Activated CD4-positive, alpha-beta T cell treated with anti-CD3 and anti-CD28 coated beads, Interleukin-2, amount 50 U/mL, for 1 hour (primary cell): ENCODE measurements at regions not wholly inside any gene's neighbourhood (a gene's known extent, or its start where the extent isn't known, plus 50 kb on each side); places are given as distances from the start of the nearest gene placed in this dataset.

Source experiments
- DNase-seq: peaks from one replicate; pipeline ENCODE4 v3.0.0-alpha.2; 2020

DNA sequence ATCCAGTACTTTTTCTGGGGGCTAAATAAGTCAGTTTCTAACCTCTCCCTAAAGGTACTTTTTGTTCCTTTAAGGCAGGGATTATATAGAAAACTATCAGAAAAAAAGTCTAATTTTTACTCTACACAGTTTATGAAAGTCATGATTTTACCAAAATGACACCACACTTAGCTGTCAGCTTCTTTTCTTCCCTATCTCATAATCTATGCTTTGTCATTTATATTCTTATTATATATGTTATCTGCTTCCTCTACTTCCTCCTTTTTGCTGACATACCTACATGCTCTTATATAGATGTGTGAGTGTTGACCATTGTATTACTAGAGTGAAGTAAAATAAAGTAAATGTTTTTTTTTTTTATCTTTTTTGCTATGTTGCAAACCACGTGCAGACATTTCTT, 203.9 kb upstream of the CHRM2 start:
- no peak for DNase-seq

DNA sequence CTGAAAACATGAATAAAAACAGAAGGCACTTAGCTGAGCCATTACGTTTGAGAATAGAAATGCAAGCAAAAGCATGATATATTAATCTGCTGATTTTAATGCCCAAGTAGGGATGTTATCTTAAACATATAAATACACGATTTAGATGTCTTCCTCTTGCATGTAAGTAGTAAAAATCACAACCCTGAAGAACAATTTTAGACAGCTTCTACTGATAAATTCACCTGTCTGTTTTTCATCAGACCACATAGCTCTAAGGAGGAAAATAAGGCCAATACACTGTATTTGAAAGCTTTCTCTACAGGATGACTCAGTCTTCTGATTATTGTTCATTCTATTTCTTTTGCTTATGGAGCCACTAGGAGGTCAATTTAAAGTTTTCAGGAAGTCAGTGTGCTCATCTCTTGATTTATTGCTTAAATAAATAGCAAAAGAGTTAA, 210.9 kb upstream of the CHRM2 start:
- no peak for DNase-seq

DNA sequence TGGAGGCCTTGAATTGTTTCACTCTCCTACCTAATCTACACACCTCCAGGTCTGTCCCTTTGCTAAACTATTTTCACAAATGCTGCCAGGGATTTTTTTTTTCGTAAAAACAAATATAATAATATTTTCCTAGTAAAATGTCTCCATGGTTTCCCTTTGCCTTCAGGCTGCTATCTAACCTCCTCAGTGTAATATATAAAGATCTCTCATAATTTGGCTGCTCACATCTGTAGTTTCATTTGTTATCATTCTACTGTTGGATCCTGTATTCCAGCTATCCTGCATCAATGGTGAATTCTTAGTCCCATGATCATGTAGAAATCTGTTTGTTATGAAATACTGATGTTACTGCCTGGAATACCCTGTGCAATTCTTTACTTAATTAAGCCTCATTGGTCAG, 211.9 kb upstream of the CHRM2 start:
- DNase-seq, result no peak

DNA sequence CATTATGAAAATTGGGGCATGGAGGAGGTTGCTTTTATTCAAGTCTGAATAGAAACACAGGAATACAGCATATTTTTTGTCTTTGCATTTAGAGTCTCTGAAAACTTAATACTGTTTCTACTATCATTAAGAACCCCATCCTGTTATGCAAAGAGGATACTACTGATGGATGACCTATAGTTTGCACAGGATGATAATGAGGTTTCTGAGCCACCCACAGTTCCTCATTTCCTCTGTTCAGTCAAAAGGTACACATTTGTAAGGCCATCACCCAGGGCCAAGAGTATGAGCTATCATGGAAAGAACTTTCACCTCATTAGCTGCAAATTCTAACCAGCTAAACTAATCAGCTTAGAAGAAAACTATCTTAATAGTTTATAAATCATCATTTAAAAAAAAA, 213.0 kb upstream of the CHRM2 start:
- no peak for DNase-seq

DNA sequence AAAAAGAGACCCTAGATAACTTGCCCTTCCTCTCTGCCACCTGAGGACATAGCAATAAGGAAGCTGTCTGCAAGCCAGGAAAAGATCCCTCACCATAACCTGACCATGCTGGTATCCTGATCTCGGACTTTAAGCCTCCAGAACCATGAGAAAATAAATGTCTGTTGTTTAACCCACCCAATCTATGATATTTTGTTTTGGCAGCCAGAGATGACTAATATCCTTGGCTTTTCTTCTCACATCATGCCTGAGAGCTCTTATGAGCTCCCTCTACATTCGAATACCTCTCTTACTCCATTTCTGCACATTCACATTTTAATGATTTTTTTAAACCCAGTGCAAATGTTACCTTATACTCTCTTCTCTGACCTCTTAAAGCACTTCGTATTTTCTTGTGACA, 214.0 kb upstream of the CHRM2 start:
- no peak for DNase-seq

DNA sequence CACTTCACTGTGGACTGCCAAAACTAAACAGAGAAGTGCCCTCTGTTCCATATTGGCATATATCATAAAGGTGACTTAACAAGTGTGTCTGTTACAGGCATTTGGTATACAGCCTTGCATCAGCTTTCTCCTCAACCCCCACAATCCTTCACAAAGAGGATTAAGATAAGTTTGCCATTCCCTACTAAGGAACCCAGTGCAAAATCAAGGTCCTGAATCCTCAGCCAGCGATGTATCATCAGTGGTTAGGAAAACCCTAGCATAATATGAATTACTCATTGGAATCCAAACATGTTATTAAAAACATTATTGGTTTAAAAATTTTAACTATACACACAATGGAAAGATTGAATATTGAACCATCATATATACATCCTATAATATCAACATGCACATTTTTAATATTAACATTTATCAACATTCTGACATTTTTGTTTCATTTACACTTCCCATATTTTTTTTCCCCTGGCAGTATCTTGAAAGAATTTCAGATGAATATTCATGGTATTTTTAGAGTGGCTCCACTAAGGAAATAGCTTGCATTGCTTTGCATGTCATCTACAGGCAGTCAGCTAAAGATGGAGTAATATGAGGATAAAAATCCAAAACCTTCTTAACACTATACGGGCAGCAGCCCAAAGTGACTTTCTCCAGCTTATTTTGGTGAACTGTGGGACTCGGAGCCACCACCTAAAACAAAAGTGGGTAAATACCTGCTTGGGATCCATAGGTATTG, 215.6 kb upstream of the CHRM2 start:
- no peak for DNase-seq

DNA sequence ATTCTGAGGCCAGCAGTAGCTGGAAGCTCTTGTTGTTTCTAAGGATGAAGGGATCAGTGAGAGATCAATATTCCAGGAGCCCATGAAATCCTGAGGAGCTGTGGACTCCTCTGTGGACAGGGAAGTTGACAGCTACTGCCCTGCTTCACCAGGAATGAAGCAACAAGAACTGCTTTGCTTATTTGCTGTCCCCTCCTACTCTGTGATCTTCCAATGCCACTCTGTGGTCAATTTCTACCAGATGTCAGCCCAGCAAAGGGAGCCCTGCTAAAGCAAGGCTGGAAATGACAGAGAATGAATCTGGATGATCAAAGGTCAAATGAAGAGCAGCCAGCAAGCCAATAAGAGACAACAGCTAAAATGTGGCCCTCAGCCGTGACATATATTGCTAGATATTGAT, 227.5 kb upstream of the CHRM2 start:
- no peak for DNase-seq

DNA sequence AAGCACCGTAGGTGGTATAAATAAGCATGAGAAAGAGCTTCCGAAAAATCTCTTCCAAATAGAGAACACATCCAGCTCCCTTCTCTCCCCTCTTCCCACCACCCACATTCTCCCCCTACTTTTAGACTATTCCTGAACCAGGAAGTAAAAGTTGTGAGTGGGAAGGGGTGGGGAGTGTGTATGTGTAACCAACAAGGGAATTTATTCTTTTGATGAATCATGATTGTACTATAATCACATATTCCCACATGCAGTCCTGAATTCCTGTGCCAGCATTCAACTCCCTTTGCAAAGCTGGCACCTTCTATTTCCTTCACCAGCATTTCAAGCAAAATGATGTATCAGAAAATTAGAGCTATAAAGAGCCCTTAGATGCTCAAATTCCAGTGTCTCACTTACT, 230.6 kb upstream of the CHRM2 start:
- no peak for DNase-seq

DNA sequence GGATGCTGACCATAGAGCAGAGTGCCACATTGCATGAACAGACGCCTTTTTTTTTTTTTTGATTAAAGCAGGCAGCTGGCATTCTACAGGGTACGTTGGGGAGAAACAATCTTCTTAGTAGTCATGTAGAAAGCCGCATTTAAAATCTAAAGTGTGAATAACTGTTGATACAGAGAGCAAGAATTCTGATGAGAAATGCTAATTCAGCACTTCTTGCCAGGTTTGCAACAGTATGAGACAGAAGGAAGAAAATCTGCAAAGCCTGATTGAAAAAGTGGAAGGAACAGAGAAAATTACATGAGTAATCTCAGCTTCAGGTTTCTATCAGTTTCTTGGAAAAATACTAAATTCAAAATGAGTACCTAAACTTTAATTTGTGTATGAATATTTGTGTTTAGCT, 232.7 kb upstream of the CHRM2 start:
- DNase-seq, result no peak

DNA sequence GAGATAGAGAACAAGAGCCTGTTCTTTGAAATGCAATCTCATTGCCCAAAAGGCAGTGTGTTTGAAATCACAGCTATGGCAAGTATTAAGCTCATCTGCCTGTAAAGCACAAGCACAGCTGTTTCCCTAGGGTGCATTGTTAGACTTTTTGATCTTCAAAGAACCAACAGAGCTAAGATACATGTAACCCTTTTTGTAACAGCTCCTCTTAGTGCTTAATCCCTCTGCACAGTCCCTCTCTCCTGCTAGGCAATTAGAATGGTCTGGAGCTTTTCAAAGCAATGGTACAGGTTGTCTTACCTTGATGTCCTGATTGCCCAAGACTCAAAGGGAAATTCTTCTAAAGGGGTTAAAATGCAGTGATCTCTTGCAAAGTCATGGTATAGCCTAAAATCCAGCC, 249.6 kb upstream of the CHRM2 start:
- no peak for DNase-seq

DNA sequence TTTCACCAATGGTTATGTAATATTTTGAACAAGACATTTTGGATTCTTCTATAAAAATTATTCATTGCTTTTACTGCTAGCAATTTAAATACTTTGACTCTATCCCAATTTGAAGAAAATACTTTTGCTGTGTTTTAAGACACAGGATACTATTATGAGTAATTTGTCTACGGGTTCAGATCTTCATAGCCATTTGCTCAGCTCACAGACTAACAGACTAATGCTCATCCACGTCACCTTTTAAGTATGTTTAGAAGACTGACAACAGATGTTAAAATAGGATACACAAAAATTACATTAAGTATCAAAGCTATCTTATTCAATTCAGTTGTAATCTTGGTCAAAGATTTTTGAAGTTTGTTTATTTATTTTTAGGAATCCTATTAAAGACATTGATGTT, 251.3 kb upstream of the CHRM2 start:
- DNase-seq, result no peak

DNA sequence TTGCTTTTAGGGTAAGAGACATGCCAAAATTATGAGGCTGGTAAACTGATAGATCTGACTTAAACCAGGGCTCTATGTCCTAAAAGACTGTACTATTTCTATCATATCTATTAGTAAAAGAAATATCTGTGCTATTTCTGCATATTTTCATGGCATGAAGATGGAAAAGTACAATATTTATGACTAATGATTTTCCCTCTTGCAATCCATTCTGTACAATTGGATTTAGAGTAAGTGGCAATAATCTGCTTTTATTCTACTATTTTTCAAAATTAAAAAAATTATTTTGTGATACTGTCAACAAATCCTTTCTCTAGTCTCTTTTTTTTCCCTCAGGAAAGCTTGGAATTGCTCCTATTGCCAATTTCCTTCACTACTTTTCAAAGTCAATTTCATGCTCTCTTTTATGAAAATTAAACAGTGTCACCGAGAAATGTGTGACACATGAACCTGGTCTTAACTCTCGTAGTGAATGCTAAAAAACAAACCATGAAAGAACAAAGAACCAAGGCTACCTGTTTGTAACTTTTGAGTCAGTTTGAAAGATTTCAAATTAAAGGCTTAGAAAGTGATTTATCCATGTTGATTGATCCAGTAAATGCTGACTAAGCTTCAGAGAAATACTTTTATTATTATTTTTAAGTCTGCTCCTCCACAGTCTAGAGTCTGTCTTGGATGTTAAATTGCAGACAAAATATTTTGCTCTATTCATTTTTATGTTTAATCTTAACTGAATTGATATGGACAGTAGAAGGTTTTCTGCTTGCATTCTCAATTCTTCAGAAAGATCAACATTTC, 262.7 kb upstream of the CHRM2 start:
- no peak for DNase-seq

DNA sequence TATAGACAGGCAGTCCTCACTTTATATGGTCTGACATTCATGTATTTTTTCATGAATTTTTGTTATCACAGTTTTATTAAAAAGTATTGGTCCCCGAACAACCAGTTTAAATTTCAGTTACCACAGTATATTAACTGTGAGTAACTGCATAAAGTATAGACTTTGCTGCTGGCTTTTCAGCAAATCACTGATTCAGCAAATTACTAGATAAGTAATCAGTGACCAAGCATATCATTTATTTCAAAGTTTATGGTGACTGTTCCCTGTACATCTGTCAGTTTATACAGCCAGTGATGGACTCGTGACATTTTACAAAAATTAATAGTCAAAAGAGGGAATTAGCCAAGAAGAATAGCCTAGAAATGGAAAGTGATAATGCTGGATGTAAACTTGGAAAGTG, 266.7 kb upstream of the CHRM2 start:
- no peak for DNase-seq

DNA sequence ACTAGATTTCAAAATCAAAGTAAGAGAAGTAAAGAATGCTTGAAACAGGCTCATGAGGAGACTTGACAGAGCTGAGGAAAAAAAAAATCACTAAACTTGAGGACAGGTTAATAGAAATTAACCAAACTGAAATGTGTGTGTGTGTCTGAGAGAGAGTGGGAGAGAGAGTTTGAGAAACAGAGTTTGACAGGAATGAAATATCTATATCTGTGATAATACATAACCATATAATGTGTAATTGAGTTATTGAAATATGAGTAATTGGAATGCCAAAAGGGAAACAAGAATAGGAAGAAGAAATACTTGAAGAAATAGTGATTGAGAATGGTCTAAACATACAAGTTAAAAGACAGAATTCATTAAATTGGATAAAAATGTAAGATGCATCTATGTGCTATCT, 268.0 kb upstream of the CHRM2 start:
- DNase-seq, result no peak

DNA sequence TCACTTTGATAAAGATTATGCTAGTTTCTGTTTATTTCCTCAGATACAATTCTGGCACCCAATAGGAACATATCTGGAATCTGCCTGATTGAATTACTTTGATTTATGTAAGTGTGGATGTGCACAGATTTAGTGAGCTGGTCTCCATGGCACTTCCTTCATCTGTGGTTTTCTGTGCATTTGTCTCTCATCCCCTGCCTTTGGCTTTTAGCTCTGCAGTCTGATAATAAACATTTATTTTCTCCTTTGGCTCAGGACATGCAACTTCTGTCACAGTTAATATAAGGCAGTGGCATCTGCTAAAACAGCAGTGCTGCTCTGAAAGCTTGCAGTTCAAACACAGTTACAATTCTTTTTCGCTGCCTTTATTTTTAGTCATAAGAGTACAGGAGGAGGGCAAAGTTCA, 273.7 kb upstream of the CHRM2 start:
- DNase-seq, result no peak

DNA sequence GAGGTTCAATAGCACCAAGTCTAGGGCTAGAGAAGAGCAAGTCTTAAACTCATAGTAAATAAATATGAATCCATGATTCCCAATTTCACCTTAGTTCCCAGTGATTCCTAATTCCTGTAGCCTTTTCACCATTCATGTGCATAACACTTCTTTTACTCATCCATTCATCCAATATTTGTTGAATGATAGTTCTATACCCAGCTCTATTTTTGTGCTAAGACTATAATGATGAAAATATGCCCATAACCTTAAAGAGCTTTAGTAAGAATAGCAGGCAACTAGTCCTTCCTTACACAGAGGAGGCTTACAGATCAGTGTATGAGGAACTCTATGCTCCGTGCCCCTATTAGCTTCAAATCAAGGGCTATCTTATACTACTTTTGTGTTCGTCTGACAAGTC, 280.2 kb upstream of the CHRM2 start:
- DNase-seq, result no peak

DNA sequence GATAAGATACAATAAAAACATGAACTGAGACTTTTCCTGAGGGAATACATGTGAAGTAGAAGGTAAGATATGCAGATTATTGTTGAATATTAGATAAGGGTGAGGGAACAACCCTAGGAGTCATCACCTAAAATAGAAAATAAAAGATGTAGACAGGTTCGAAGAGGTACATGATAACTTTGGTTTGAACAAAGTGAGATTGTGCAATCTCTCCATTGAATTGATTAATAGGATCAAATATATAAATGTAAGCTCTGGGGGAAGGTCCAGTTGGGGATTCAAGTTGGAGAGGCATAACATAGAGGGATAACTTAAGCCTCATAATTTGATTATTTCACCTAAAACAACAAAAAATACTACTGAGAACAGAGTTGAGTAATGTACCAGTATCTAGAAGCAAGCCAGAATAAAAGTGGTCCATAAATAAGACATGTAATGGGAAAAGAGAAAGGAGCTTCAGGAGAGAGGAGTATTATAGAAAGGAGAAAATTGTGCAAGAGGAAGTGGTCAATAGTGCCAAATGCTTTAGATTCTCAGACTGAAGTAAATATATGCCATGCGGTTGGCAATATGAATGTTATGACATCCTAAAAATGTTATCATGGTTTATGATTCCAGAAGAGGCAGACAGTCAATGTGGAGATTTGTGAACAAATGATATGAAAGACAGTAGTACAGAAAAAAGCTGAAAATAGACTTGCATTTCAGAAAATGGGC, 282.3 kb upstream of the CHRM2 start:
- DNase-seq, result no peak

DNA sequence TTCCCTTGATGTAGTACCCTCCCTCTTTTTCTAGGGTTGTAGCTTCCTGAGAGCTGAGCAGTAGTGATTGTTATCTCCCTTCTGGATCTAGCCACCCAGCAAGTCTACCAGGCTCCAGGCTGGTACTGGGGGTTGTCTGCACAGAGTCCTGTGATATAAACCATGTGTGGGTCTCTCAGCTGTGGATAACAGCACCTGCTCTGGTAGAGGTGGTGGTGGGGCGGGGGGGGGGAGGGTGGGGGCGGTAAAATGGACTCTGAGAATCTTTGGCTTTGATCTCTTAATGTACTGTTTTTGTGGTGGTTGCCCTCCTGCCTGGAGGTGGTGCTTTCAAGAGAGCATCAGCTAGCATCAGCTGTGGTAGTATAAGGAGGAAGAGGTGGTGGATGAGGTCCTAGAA, 302.0 kb upstream of the CHRM2 start:
- no peak for DNase-seq

DNA sequence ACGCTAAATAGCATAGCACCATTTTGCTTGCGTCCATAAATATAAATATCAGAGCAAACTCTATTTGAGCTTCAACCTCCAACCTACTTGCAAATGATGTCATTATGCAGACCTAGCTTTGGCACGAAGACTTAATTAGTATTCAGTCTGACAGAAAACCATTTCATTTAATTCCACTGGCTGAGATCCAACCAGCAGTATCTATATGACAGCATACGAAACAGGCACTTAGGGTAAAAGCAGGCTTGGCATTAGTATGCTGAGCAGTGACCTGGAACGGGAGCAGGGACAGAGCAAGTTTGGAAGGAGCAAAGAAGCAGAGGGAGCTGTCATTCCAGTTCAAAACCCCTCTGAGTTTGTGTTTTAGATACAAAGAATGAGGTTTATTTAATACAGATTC, 312.5 kb upstream of the CHRM2 start:
- DNase-seq, result no peak

DNA sequence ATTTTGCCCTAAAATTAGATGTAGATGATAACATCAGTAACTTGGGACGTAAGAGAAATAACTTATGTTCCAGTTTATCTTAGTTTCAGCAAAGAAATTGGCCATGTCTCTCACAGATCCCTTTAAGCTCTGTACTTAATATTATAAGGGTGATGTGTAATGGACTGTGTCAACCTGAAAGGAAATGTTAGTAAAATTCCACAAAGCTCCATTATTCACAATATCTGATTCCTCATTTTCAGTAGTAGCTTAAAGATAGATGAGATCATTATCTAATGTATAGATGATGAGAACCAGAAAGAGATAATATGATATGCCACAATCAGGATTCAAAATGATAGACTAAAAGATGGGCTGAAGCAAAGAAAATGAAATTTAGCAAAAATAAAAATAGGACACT, 316.8 kb upstream of the CHRM2 start:
- no peak for DNase-seq

DNA sequence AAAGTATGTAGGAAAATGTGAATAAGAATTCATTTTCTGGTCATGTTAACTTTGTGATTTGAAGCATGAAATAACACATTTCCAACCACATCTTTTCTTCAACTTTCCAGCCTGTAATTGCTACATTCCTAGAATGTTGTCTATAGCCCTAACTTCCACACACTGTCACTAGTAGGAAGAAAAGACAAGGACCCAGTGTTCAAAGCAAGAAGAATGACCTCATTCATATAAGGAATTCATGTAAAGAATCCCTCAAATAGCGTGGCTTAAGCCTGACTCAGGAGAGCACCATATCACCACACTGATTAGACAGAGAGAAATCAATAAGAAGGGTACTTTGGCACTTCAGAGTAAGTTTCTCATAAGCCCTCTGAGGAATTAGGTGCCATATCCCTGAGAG, 318.7 kb upstream of the CHRM2 start:
- DNase-seq, result no peak

DNA sequence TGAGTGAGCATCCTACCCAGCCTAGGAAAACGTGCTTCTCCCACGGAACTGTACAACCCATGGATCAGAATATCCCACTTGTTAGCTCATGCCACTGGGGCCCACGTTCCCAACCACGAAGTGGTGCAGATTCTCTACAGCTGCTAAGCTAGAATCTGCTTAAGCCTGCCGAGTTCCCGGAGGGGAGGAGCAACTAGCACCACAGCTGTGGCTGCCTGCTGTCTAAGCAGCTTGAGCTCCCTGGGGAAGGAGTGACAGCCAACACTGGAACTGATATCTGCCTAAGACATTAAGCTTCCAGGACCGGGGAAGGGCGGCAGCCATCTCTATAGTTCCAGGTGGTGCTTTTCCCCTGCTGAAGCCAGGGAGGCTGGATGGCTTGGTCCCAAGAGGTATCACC, 334.7 kb upstream of the CHRM2 start:
- DNase-seq, result no peak

DNA sequence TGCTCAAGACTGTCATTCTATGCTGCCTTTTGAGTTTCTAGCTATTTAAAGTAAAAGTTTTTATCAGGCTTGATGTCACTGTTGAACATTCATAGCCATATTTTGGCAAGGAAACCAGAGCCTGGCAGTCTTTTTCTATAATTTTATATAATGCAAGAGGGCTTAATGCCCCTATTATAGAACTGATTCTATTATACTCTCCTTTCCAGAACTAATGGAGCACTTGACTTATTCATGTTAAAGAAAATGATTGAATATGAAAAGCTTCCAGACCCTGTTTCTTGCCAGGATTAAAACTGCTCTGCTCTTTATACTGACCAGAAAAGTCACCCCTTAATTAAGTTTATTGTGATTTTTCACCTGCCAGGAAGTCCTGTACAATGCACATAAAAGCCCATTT, 337.6 kb upstream of the CHRM2 start:
- DNase-seq, result no peak

DNA sequence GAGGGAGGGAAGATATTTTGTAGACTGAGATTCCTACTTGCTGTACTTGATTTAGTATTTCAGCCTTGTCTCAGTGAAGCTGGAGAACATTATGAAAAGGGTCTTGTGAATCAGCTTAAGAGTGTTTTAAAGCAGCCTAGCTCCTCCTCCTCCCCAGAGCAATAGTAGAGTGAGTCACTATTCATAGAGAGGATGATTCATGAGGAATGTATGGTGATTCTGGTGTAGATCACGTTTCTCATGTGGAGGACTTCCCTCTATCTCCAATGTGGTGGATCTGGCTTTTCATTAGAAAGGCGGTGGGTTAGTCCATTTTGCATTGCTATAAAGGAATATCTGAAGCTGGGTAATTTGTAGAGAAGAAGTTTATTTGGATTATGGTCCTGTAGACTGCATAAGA, 340.1 kb upstream of the CHRM2 start:
- no peak for DNase-seq
